ENCODE measurements at regions not wholly inside any gene's neighbourhood (a gene's known extent, or its start where the extent isn't known, plus 50 kb on each side); places are given as distances from the start of the nearest gene placed in this dataset.
"Not testable (repeated sequence)": the region's sequence is repeated elsewhere in the genome, so short reads cannot be mapped to it uniquely, and the experiment has no call there.

DNA sequence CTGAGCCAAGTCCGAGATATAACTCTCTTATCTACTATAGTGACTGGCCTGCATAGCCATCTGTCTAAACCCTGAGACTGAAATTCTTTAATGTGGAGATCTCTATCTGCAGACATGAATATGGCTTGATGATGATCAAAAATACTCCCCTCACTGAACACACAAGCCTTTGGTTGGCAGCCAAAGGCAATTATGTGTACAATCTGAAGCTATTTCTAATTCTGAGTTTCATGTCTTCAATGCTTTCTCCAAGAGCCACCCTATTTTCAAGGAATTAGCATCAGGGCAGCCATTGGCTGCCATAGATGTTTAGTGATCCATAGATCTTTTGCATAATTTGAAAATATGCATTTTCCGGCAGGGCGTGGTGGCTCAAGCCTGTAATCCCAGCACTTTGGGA lies 168.2 kb downstream of the TGFB2 start:
- H3K9me3 Mint-ChIP-seq: peaks cover 33% of the 10 kb centered on the region
- H3K4me3 Mint-ChIP-seq: no peak overlapping the region
- TF ChIP-seq, protein P1, sequence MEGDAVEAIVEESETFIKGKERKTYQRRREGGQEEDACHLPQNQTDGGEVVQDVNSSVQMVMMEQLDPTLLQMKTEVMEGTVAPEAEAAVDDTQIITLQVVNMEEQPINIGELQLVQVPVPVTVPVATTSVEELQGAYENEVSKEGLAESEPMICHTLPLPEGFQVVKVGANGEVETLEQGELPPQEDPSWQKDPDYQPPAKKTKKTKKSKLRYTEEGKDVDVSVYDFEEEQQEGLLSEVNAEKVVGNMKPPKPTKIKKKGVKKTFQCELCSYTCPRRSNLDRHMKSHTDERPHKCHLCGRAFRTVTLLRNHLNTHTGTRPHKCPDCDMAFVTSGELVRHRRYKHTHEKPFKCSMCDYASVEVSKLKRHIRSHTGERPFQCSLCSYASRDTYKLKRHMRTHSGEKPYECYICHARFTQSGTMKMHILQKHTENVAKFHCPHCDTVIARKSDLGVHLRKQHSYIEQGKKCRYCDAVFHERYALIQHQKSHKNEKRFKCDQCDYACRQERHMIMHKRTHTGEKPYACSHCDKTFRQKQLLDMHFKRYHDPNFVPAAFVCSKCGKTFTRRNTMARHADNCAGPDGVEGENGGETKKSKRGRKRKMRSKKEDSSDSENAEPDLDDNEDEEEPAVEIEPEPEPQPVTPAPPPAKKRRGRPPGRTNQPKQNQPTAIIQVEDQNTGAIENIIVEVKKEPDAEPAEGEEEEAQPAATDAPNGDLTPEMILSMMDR (IDR thresholded peaks at IDR 0.05): no peak
- peaks cover 10% of the 10 kb centered on the region for H3K36me3 Mint-ChIP-seq (ENCODE audit: low read depth)
- DNase-seq: no peak
- peaks cover 4% of the 10 kb centered on the region for H3K4me1 Mint-ChIP-seq
- peaks cover 2% of the 10 kb centered on the region for H3K27me3 Mint-ChIP-seq (ENCODE audit: low read depth, poor library complexity)
- no peak overlapping the region for H3K27ac Mint-ChIP-seq

DNA sequence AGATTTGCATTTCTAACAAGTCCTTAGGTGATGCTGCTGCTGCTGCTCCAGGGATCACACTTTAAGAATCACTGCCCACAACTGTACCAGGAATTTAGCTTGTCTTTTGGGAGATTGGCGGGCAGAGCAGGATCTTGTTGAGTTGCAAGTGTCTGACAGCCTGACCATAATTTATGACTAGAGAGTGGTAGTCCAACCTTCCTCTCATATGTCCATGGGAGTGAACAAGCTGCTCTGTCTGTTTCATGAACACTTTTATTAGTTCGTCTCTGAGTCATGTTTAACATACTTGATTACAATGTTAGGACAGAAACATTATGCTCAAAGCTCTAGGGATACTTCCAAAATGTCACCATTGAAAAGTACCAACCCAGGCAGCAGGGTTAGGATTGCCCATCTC lies 169.6 kb downstream of the TGFB2 start:
- H3K27ac Mint-ChIP-seq: no peak overlapping the region
- no peak overlapping the region for H3K4me3 Mint-ChIP-seq
- no peak for DNase-seq
- H3K27me3 Mint-ChIP-seq (ENCODE audit: low read depth, poor library complexity): peaks cover 2% of the 10 kb centered on the region
- peaks cover 21% of the 10 kb centered on the region for H3K9me3 Mint-ChIP-seq
- H3K36me3 Mint-ChIP-seq (ENCODE audit: low read depth): no peaks in the 10 kb centered on the region
- H3K4me1 Mint-ChIP-seq: peaks cover 17% of the 10 kb centered on the region
- TF ChIP-seq, protein P1 (IDR thresholded peaks at IDR 0.05): no peak

DNA sequence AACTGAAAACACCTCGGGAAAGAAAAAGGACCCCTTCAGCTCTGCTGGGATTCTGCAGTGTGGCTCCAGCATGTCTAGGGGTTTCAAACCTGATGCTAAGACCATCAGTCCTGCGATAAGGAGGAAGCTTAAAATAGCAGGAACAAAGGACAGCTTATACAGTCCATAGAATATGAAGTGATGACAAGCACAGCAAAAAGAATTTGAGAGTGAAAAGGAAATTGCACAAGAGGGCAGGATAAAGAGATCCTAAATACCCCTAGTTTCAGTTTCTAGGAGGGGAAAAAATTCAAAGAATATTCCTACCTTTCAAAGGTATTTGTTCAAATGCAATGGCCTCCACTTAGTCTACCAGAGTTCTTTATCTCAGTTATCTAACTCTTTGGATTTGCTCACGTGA lies 171.4 kb downstream of the TGFB2 start:
- H3K4me1 Mint-ChIP-seq: peaks cover 25% of the 10 kb centered on the region
- H3K4me3 Mint-ChIP-seq: no peak overlapping the region
- peaks cover 2% of the 10 kb centered on the region for H3K27me3 Mint-ChIP-seq (ENCODE audit: low read depth, poor library complexity)
- H3K9me3 Mint-ChIP-seq: peaks cover 16% of the 10 kb centered on the region
- no peak for DNase-seq
- peaks cover 4% of the 10 kb centered on the region for H3K36me3 Mint-ChIP-seq (ENCODE audit: low read depth)
- TF ChIP-seq, protein P1 (IDR thresholded peaks at IDR 0.05): no peak
- H3K27ac Mint-ChIP-seq: no peak overlapping the region

DNA sequence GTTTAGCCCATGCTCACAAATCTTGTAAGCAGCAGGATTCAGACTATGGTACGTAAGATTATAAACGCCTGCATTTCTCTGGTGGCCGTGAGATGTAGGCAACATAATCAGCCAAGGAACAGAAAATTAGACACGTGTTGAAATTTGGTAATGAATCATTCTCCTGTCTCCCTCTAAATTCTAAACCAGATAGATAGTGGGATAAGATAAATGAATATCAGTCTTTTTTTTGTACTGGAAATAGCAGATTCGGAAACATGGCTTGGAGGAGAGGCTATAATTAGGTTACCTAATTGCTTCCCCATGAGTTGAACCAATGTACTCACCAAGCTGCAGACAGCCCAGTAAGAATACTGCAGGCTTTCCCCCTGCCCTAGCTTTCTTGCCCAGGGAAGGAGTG lies 172.3 kb downstream of the TGFB2 start:
- Mint-ChIP-seq H3K4me3 (no peak overlapping the region), H3K4me1 (peaks cover 25% of the 10 kb centered on the region), H3K36me3 (ENCODE audit: low read depth) (peaks cover 4% of the 10 kb centered on the region), H3K9me3 (peaks cover 10% of the 10 kb centered on the region), H3K27ac (no peak overlapping the region), H3K27me3 (ENCODE audit: low read depth, poor library complexity) (peaks cover 2% of the 10 kb centered on the region)
- no peak for DNase-seq
- TF ChIP-seq, protein P1 (IDR thresholded peaks at IDR 0.05): no peak

DNA sequence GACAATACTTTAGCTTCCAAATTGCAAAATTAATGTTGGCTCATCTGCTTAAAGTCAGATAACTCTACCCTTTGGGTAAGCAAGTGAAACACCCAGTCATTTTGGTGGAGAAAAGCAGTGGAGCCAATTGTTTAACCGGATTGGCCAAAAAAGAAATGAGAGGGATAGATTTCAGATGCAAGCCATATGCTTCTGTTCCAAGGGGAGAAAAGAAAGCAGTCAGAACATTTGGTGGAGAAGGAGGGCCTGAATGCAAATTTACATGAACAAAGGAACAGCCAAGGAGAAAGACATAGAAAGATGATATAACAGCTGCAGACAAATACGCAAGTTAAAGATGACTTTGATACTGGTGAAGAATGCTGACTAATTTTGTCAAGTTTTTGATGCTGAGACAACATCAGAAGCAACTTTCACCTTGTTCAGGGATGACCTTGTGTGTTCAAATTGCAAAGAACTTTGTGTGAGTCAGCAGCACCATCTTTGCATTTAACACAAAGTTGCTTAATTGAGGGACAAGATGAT lies 173.1 kb downstream of the TGFB2 start:
- no peaks in the 10 kb centered on the region for H3K27me3 Mint-ChIP-seq (ENCODE audit: low read depth, poor library complexity)
- no peak overlapping the region for H3K27ac Mint-ChIP-seq
- H3K36me3 Mint-ChIP-seq (ENCODE audit: low read depth): peaks cover 4% of the 10 kb centered on the region
- no peak for DNase-seq
- H3K9me3 Mint-ChIP-seq: peaks cover 3% of the 10 kb centered on the region
- H3K4me3 Mint-ChIP-seq: no peak overlapping the region
- TF ChIP-seq, protein P1 (IDR thresholded peaks at IDR 0.05): no peak
- H3K4me1 Mint-ChIP-seq: peaks cover 25% of the 10 kb centered on the region

DNA sequence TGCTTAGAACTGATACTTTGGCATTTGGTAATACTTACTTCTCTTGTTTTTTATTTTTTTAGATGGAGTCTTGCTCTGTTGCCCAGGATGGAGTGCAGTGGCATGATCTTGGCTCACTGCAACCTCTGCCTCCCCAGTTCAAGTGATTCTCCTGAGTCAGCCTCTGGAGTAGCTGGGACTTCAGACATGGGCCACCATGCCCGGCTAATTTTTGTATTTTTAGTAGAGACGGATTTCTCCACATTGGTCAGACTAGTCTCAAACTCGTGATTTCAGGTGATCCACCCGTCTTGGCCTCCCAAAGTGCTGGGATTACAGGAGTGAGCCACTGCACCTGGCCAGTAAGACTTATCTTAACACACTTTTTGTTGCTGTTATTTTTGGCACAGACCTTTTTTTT lies 175.5 kb downstream of the TGFB2 start:
- not testable (repeated sequence) for H3K4me3 Mint-ChIP-seq; DNase-seq; H3K27ac Mint-ChIP-seq; H3K27me3 Mint-ChIP-seq (ENCODE audit: low read depth, poor library complexity); H3K36me3 Mint-ChIP-seq (ENCODE audit: low read depth); H3K9me3 Mint-ChIP-seq
- H3K4me1 Mint-ChIP-seq: peaks cover 45% of the 10 kb centered on the region
